Upper lobe of left lung (tissue), 6 donors: ENCODE measurements at regions not wholly inside any gene's neighbourhood (a gene's known extent, or its start where the extent isn't known, plus 50 kb on each side); places are given as distances from the start of the nearest gene placed in this dataset.

ENCODE experiments used
- ATAC-seq, 2 donors: fragments of 200-7000 bp; cut with Tn5 transposase; one replicate each; pipeline ENCODE4 v1.9.1; 2022; ENCODE audit warnings: mild to moderate bottlenecking in 2 of 2, moderate library complexity in 2 of 2; ENCODE audit not compliant: low FRiP score in 2 of 2
- DNase-seq, 2 donors: peaks; one replicate each; pipeline ENCODE4 v3.0.0-alpha.2; 2019 to 2020
- H3K27ac ChIP-seq, 4 donors: fragments of 200-600 bp; sonication (generic); one replicate each; pipeline ENCODE4 v1.5.1; 2016 to 2019
- H3K27me3 ChIP-seq, 4 donors: fragments of 200-600 bp; sonication (generic); one replicate each; pipeline ENCODE4 v1.5.1; 2017 to 2019
- H3K36me3 ChIP-seq, 4 donors: fragments of 200-600 bp; sonication (generic); one replicate each; pipeline ENCODE4 v1.5.1; 2016 to 2019
- H3K4me1 ChIP-seq, 4 donors: fragments of 200-600 bp; sonication (generic); one replicate each; pipeline ENCODE4 v1.5.1; 2018 to 2019
- H3K4me3 ChIP-seq, 4 donors: fragments of 200-600 bp; sonication (generic); one replicate each; pipeline ENCODE4 v1.5.1; 2017 to 2019; ENCODE audit warnings: mild to moderate bottlenecking in 2 of 4, moderate library complexity in 1 of 4
- H3K9me3 ChIP-seq, 4 donors: fragments of 200-600 bp; sonication (generic); one replicate each; pipeline ENCODE4 v1.5.1; 2018 to 2019
- EP300 ChIP-seq, 4 donors: sonication (generic); formaldehyde crosslinking; IDR thresholded peaks; one replicate each; pipeline ENCODE4 v1.5.1; 2017; ENCODE audit warnings: antibody characterized with exemption in 4 of 4, control low read depth in 2 of 4
- POLR2A ChIP-seq, 4 donors: fragments of 450-650 bp; IDR thresholded peaks; one replicate each; pipeline ENCODE4 v1.5.1; 2016 to 2017; ENCODE audit warnings: antibody characterized with exemption in 4 of 4, mild to moderate bottlenecking in 2 of 4
- POLR2AphosphoS5 ChIP-seq, 2 donors: sonication (generic); formaldehyde crosslinking; IDR thresholded peaks; one replicate each; pipeline ENCODE4 v1.5.1; 2017; ENCODE audit warnings: antibody characterized with exemption in 2 of 2
- WGBS, 2 donors: methylation state at CpG; one replicate each; pipeline ENCODE4 v1.1.5; 2017 to 2018; 5-methylcytosine and 5-hydroxymethylcytosine counted together
- TF ChIP-seq, protein P1 (sequence below), 6 experiments: fragments of 450-650 bp in 4 of 6; fragments of 200-600 bp in 2 of 6; sonication (generic) in 2 of 6; IDR thresholded peaks; one replicate each; pipeline ENCODE4 v1.5.1; 2016 to 2019; ENCODE audit warnings: antibody characterized with exemption in 6 of 6
- donor health status: DM: no; HTN: no; CAD: no; lungs with moderate emphysema.
- donor health status: DM: no; HTN: yes; CAD: no; lungs with severe emphysema.

DNA sequence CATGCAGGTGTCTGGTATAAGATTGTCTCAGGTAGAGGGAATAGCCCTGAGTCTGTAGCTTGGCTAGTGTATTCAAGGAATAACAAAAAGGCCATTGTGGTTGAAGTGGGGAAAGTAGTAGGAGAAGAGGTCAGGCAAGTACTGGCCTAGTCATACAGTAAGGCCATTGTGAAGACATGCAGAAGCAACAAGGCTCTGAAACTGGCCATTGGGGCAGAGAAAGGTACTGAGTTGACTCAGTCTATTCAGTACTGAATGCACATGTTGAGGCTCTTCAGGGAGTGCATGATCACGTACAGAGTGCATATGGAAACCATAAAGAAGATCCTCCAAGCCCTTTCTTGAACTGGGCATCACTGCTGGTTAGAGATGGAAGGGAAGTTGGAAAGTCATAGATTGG is 477.6 kb downstream of the SOX6 start:
- Histone ChIP-seq H3K27ac (no peak overlapping the region), H3K4me3 (no peak overlapping the region), H3K27me3 (no peaks in the 10 kb centered on the region), H3K4me1 (no peaks in the 10 kb centered on the region), H3K9me3 (no peaks in the 10 kb centered on the region), H3K36me3 (no peaks in the 10 kb centered on the region)
- TF ChIP-seq POLR2AphosphoS5 (IDR thresholded peaks at IDR 0.05) (no peak), POLR2A (IDR thresholded peaks at IDR 0.05) (no peak), EP300 (IDR thresholded peaks at IDR 0.05) (no peak)
- TF ChIP-seq, protein P1, sequence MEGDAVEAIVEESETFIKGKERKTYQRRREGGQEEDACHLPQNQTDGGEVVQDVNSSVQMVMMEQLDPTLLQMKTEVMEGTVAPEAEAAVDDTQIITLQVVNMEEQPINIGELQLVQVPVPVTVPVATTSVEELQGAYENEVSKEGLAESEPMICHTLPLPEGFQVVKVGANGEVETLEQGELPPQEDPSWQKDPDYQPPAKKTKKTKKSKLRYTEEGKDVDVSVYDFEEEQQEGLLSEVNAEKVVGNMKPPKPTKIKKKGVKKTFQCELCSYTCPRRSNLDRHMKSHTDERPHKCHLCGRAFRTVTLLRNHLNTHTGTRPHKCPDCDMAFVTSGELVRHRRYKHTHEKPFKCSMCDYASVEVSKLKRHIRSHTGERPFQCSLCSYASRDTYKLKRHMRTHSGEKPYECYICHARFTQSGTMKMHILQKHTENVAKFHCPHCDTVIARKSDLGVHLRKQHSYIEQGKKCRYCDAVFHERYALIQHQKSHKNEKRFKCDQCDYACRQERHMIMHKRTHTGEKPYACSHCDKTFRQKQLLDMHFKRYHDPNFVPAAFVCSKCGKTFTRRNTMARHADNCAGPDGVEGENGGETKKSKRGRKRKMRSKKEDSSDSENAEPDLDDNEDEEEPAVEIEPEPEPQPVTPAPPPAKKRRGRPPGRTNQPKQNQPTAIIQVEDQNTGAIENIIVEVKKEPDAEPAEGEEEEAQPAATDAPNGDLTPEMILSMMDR (IDR thresholded peaks at IDR 0.05), result no peak
- 89 to 95% methylated on average over 1 of the region's 1 CpG for WGBS, 2 donors
- no peak for DNase-seq
- ATAC-seq, result no peak

DNA sequence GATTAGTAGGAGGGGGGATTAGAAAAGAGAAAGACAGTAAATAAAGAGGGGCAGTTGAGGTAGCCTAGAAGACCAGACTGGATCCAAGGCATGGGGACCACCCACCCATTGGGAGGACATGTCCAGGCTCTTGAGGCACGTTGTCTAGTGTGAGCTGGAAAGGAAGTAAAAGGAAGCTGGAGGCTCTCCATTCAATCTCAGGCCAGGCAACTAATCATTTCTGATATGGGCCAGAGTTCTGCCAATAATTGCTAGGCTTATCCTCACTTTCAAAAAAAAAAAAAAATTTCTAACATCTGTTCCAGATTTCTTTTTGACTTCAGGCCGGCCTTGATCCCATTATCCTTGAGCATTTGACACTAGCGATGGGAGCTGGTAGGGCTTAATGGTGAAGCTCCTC is 476.1 kb downstream of the SOX6 start:
- TF ChIP-seq POLR2A (IDR thresholded peaks at IDR 0.05) (no peak), POLR2AphosphoS5 (IDR thresholded peaks at IDR 0.05) (no peak), EP300 (IDR thresholded peaks at IDR 0.05) (no peak)
- TF ChIP-seq, protein P1 (IDR thresholded peaks at IDR 0.05), result no peak
- no peak for DNase-seq

DNA sequence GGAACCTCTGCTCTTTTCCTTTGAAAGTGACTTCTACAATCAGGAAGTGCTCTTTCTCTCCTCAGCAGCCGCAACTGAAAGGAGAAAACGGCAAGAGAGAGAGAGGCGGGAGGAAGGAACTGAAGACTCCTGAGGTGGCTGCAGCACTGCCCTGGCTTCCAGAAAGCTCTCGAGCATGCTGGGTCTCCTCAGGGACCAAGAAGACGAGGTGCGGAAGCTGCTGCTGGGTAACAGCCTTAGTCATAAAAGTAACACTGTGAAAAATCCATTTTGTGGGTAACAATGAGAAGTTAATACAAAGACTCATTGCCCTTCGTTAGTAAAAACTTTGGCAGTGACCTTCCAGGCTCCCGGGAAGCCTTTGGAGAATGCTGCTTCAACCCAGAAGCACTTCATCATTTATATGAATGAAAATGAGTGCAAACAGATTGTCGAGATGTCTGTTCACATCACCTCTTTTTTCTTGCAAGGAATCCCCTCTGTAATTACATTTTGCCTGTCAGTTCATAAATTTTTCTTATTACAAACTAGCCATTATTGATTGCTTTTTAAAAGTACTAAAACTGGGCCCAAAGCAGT is 473.4 kb downstream of the SOX6 start:
- TF ChIP-seq POLR2A (IDR thresholded peaks at IDR 0.05), result no peak
- TF ChIP-seq, protein P1 (IDR thresholded peaks at IDR 0.05), result no peak
- no peak for TF ChIP-seq POLR2AphosphoS5 (IDR thresholded peaks at IDR 0.05)
- TF ChIP-seq EP300 (IDR thresholded peaks at IDR 0.05), result no peak
- Histone ChIP-seq H3K4me1 (no peaks in the 10 kb centered on the region), H3K36me3 (no peaks in the 10 kb centered on the region), H3K27ac (no peak overlapping the region), H3K4me3 (no peak overlapping the region), H3K9me3 (no peaks in the 10 kb centered on the region), H3K27me3 (no peaks in the 10 kb centered on the region)
- no peak for ATAC-seq
- DNase-seq, result no peak
- 66 to 68% methylated on average over 9 of the region's 9 CpGs for WGBS, 2 donors

More for the DNA sequence above, 476.1 kb downstream of the SOX6 start:
- no peaks in the 10 kb centered on the region for H3K9me3 ChIP-seq
- no peaks in the 10 kb centered on the region for H3K36me3 ChIP-seq
- H3K4me3 ChIP-seq, result no peak overlapping the region
- H3K27me3 ChIP-seq, result no peaks in the 10 kb centered on the region
- ATAC-seq, result no peak
- 76 to 85% methylated on average over 3 of the region's 3 CpGs for WGBS, 2 donors
- H3K4me1 ChIP-seq, result no peaks in the 10 kb centered on the region
- no peak overlapping the region for H3K27ac ChIP-seq

DNA sequence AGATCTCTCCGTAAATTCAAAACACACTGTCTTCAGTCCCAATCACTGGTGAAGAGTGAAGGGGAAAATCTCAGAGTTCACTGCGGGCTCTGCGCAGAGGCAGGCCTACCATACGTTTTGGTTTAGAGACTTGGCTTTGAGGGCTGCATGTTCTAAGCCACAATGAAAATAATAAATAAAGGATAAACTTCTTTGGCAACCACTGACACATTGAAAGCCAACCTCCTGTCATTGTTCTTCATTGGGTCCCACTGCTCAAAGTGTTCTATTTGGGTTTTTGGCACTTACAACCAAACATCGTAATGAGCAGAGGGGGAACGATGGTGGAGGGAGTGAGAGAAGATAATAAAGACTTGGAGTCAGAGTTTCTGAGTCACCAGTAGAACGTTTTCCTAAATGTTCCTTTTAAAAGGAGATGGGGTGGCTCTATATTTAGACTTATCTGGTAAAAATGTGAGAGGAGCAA is 472.9 kb downstream of the SOX6 start:
- Histone ChIP-seq H3K9me3 (no peaks in the 10 kb centered on the region), H3K36me3 (no peaks in the 10 kb centered on the region), H3K27ac (no peak overlapping the region), H3K4me1 (no peaks in the 10 kb centered on the region), H3K4me3 (no peak overlapping the region), H3K27me3 (no peaks in the 10 kb centered on the region)
- 50 to 77% methylated on average over 7 of the region's 7 CpGs for WGBS, 2 donors
- TF ChIP-seq POLR2AphosphoS5 (IDR thresholded peaks at IDR 0.05) (no peak), POLR2A (IDR thresholded peaks at IDR 0.05) (no peak)
- ATAC-seq (no peak), DNase-seq (no peak)

DNA sequence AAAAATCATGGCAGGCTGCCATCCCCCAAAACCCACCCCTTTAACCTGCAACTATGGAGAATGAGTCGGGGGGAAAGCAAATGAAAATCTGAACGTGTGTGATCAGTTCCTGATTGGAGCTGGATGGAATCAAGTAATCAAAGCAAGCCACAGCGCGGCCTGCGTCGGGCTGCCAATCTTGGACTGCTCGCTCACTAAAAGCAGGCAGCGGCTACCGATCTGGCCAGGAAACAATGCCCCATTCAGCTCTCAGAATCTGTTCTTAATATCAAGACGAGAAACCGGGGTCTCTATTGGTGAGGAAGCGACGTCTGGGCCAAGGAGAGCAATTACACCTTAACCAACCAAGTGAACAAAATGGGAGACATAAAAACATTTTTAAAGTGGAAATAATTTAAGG is 472.2 kb downstream of the SOX6 start:
- no peaks in the 10 kb centered on the region for H3K36me3 ChIP-seq
- H3K27me3 ChIP-seq, result no peaks in the 10 kb centered on the region
- no peak overlapping the region for H3K4me3 ChIP-seq
- TF ChIP-seq, protein P1 (IDR thresholded peaks at IDR 0.05), result no peak
- TF ChIP-seq POLR2AphosphoS5 (IDR thresholded peaks at IDR 0.05) (no peak), EP300 (IDR thresholded peaks at IDR 0.05) (no peak), POLR2A (IDR thresholded peaks at IDR 0.05) (no peak)
- H3K27ac ChIP-seq, result no peak overlapping the region
- H3K4me1 ChIP-seq, result no peaks in the 10 kb centered on the region
- no peak for ATAC-seq
- no peaks in the 10 kb centered on the region for H3K9me3 ChIP-seq
- 87 to 92% methylated on average over 13 of the region's 13 CpGs for WGBS, 2 donors
- peak in 1 of 2 donors; percentile 49 for DNase-seq
